B cell (primary cell): ENCODE measurements at regions not wholly inside any gene's neighbourhood (a gene's known extent, or its start where the extent isn't known, plus 50 kb on each side); places are given as distances from the start of the nearest gene placed in this dataset.

Experiments used
- ATAC-seq: fragments of 200-7000 bp; cut with Tn5 transposase; one replicate; pipeline ENCODE4 v1.10.0; 2021; ENCODE audit warnings: low read depth, mild to moderate bottlenecking, moderate number of reproducible peaks, moderate library complexity
- CTCF ChIA-PET: fragments of 350-600 bp; sonication (Branson Sonifier 250); formaldehyde crosslinking; loops from one replicate; lab custom pipeline; 2021; ENCODE audit warnings: antibody characterized with exemption, inconsistent platforms; lab: Charles Lee
- POLR2A ChIA-PET: fragments of 350-600 bp; sonication (Branson Sonifier 250); formaldehyde crosslinking; loops from one replicate; lab custom pipeline; 2021; ENCODE audit warnings: antibody characterized with exemption; lab: Charles Lee
- DNase-seq: peaks from one replicate; pipeline ENCODE4 v3.0.0; 2013
- H2AFZ ChIP-seq: 2 replicates; pipeline ENCODE4 v1.6.1; 2012; ENCODE audit warnings: mild to moderate bottlenecking, low read depth, low read length; ENCODE audit not compliant: insufficient read depth, poor library complexity, severe bottlenecking
- H3K27ac ChIP-seq, 2 donors: 1 replicate in 1 of 2; 2 replicates in 1 of 2; pipeline ENCODE4 v1.5.1; 2012 to 2013; ENCODE audit warnings: low read length in 2 of 2, mild to moderate bottlenecking in 2 of 2, moderate library complexity in 1 of 2
- H3K27me3 ChIP-seq, 4 experiments: fragments of 200-600 bp in 1 of 4; sonication (generic) in 1 of 4; replicated peaks in 1 of 4; 1 replicate in 2 of 4; 2 replicates in 2 of 4; pipeline versions ENCODE4 v1.6.1 to v1.7.0; 2013 to 2016; ENCODE audit warnings: low read length in 3 of 4, mild to moderate bottlenecking in 2 of 4, mixed read lengths in 1 of 4, moderate library complexity in 1 of 4; ENCODE audit not compliant: insufficient read depth in 4 of 4, control insufficient read depth in 3 of 4; ENCODE audit errors: control extremely low read depth in 1 of 4
- H3K36me3 ChIP-seq, 2 experiments: replicated peaks in 1 of 2; 1 replicate in 1 of 2; 2 replicates in 1 of 2; pipeline versions ENCODE4 v1.6.1 to v1.7.1; 2013; ENCODE audit warnings: low read length in 1 of 2; ENCODE audit not compliant: insufficient read depth in 2 of 2, control insufficient read depth in 1 of 2; ENCODE audit errors: control extremely low read depth in 1 of 2, extremely low read depth in 1 of 2
- H3K4me1 ChIP-seq, 2 donors: fragments of 200-600 bp in 1 of 2; sonication (generic) in 1 of 2; 1 replicate in 1 of 2; 2 replicates in 1 of 2; pipeline versions ENCODE4 v1.5.1 to v1.6.1; 2013 to 2017; ENCODE audit warnings: low read length in 2 of 2; ENCODE audit not compliant: control insufficient read depth in 2 of 2, insufficient read depth in 2 of 2
- H3K4me2 ChIP-seq: replicated peaks from 2 replicates; pipeline ENCODE3; 2012; ENCODE audit warnings: mild to moderate bottlenecking, low read depth, low read length; ENCODE audit not compliant: poor library complexity, severe bottlenecking
- H3K4me3 ChIP-seq, 5 experiments: fragments of 200-600 bp in 1 of 5; sonication (generic) in 1 of 5; 1 replicate in 3 of 5; 2 replicates in 2 of 5; pipeline versions ENCODE4 v1.5.1 to v1.7.0; 2011 to 2016; ENCODE audit warnings: low read length in 4 of 5, mild to moderate bottlenecking in 4 of 5, low read depth in 2 of 5, control low read depth in 1 of 5, moderate library complexity in 1 of 5; ENCODE audit not compliant: insufficient read depth in 1 of 5; ENCODE audit errors: control extremely low read depth in 1 of 5, extremely low read depth in 1 of 5
- H3K79me2 ChIP-seq: fragments of 200-600 bp; sonication (generic); one replicate; pipeline ENCODE4 v1.6.0; 2016; ENCODE audit warnings: low read length; ENCODE audit not compliant: control insufficient read depth, insufficient read depth
- H3K9ac ChIP-seq: fragments of 200-600 bp; sonication (generic); 2 replicates; pipeline ENCODE4 v1.6.1; 2017; ENCODE audit warnings: mild to moderate bottlenecking, low read length, moderate library complexity
- H3K9me3 ChIP-seq, 3 donors: one replicate each; pipeline versions ENCODE4 v1.6.1 to v1.7.1; 2013; ENCODE audit warnings: low read length in 2 of 3; ENCODE audit not compliant: control insufficient read depth in 2 of 3, insufficient read depth in 1 of 3; ENCODE audit errors: control extremely low read depth in 1 of 3
- H4K20me1 ChIP-seq: 2 replicates; pipeline ENCODE4 v1.6.0; 2012; ENCODE audit warnings: mild to moderate bottlenecking, low read length; ENCODE audit not compliant: insufficient read depth, control insufficient read depth, poor library complexity, severe bottlenecking
- H3K27ac Mint-ChIP-seq: one replicate; pipeline ENCODE4 v1.8.0; 2021; ENCODE audit warnings: mixed read lengths
- H3K27me3 Mint-ChIP-seq: one replicate; pipeline ENCODE4 v1.8.0; 2021; ENCODE audit warnings: mixed read lengths
- H3K4me1 Mint-ChIP-seq: one replicate; pipeline ENCODE4 v1.8.0; 2021; ENCODE audit warnings: mixed read lengths
- H3K4me3 Mint-ChIP-seq: one replicate; pipeline ENCODE4 v1.8.0; 2021; ENCODE audit warnings: mixed read lengths
- H3K9me3 Mint-ChIP-seq: one replicate; pipeline ENCODE4 v1.8.0; 2022; ENCODE audit warnings: mixed read lengths; ENCODE audit not compliant: insufficient read depth
- EZH2 ChIP-seq: IDR thresholded peaks from 2 replicates; pipeline ENCODE4 v1.6.1; 2012; ENCODE audit warnings: borderline replicate concordance, low read depth, mild to moderate bottlenecking, moderate library complexity, low read length; ENCODE audit not compliant: insufficient read depth, poor library complexity, severe bottlenecking
- WGBS: methylation state at CpG from one replicate; pipeline ENCODE4 v1.1.5; 2013; ENCODE audit warnings: missing lambda C conversion rate; ENCODE audit not compliant: insufficient coverage; 5-methylcytosine and 5-hydroxymethylcytosine counted together
- intact Hi-C: fragments of 100-400 bp; cut with micrococcal nuclease; formaldehyde crosslinking; loops from one replicate; pipeline ENCODE4 v1.10.0; 2022
- TF ChIP-seq, protein P1 (sequence below): fragments of 200-600 bp; IDR thresholded peaks from one replicate; pipeline ENCODE4 v1.8.0; 2022; ENCODE audit warnings: antibody characterized with exemption, mild to moderate bottlenecking

DNA sequence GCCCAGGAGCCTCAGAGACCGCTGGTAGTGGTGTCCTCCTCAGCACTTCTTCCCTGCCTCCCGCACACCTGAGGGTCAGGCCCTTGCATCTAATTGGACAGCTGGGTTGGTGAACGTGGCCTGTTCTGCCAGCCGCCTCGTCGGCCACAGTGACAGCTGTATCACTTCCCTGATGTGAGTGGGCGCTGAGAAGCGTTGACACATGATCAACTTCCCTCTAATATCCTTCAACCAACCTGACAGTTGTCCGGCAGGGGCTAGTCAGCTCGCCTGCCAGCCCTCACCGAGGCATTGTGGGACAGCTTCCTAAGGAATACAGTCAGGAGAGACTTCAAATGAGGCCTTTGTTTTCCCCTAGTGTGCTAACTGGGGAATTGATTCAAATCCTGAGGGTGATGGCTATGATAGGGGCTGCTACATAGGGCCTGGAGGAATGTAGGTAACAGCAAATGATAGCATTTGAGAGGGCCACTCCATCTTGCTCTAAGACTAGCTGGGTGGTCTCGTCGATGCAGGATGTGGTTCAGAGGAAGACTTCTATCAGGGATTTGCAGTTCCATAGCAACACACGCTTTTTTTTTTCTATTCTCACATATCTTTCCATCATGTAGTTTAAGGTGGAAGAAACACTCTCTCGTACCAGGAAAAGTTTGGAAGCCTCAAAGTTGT is 230.8 kb downstream of the TSHZ3 start:
- Mint-ChIP-seq H3K27ac (no peak overlapping the region), H3K4me3 (no peak overlapping the region), H3K4me1 (no peaks in the 10 kb centered on the region), H3K27me3 (no peaks in the 10 kb centered on the region), H3K9me3 (no peaks in the 10 kb centered on the region)
- Histone ChIP-seq H3K9ac (no peak overlapping the region), H3K4me3 (no peak overlapping the region), H3K4me2 (no peak overlapping the region), H2AFZ (no peak overlapping the region), H3K79me2 (no peaks in the 10 kb centered on the region), H3K9me3 (peaks cover 0 to 13% (median 0%) of the 10 kb centered on the region in 3 donors), H3K36me3 (no peaks in the 10 kb centered on the region), H4K20me1 (no peaks in the 10 kb centered on the region), H3K27ac (no peak overlapping the region), H3K27me3 (no peaks in the 10 kb centered on the region), H3K4me1 (no peaks in the 10 kb centered on the region)
- CTCF ChIA-PET, result no interaction called here
- ATAC-seq (no peak), DNase-seq (no peak)
- POLR2A ChIA-PET, result no interaction called here
- intact Hi-C loops, result no loop called here
- TF ChIP-seq EZH2, result no peak
- TF ChIP-seq, protein P1, sequence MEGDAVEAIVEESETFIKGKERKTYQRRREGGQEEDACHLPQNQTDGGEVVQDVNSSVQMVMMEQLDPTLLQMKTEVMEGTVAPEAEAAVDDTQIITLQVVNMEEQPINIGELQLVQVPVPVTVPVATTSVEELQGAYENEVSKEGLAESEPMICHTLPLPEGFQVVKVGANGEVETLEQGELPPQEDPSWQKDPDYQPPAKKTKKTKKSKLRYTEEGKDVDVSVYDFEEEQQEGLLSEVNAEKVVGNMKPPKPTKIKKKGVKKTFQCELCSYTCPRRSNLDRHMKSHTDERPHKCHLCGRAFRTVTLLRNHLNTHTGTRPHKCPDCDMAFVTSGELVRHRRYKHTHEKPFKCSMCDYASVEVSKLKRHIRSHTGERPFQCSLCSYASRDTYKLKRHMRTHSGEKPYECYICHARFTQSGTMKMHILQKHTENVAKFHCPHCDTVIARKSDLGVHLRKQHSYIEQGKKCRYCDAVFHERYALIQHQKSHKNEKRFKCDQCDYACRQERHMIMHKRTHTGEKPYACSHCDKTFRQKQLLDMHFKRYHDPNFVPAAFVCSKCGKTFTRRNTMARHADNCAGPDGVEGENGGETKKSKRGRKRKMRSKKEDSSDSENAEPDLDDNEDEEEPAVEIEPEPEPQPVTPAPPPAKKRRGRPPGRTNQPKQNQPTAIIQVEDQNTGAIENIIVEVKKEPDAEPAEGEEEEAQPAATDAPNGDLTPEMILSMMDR, result no peak
- WGBS, result 50% methylated on average over 11 of the region's 15 CpGs

DNA sequence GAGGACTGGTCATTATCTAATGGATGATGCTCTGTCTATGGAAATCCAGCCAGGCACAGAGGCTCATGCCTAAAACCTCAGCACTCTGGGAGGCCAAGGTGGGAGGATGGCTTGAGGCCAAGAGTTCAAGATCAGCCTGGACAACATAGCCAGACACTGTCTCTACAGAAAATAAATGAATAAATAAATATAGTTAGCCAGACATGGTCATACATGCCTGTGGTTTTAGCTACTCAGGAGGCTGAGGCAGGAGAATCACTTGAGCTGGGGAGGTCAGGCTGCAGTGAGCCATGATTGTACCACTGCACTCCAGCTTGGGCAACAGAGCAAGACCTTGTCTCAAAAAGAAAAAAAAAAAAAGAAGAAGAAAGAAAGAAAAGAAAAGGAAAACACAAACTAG is 234.7 kb downstream of the TSHZ3 start:
- H3K4me3 ChIP-seq, result no peak overlapping the region
- H3K4me1 ChIP-seq, result no peaks in the 10 kb centered on the region
- H4K20me1 ChIP-seq, result no peaks in the 10 kb centered on the region
- ChIA-PET CTCF (no interaction called here), POLR2A (no interaction called here)
- Mint-ChIP-seq H3K27me3 (no peaks in the 10 kb centered on the region), H3K4me1 (no peaks in the 10 kb centered on the region), H3K9me3 (no peaks in the 10 kb centered on the region), H3K27ac (no peak overlapping the region), H3K4me3 (no peak overlapping the region)
- H3K9ac ChIP-seq, result no peak overlapping the region
- H3K27ac ChIP-seq, result no peak overlapping the region
- no peak overlapping the region for H2AFZ ChIP-seq
- ATAC-seq (no peak), DNase-seq (no peak)
- H3K27me3 ChIP-seq, result no peaks in the 10 kb centered on the region
- no peak overlapping the region for H3K4me2 ChIP-seq
- H3K79me2 ChIP-seq, result no peaks in the 10 kb centered on the region
- no peaks in the 10 kb centered on the region for H3K36me3 ChIP-seq
- no peak for TF ChIP-seq EZH2
- TF ChIP-seq, protein P1, result no peak
- H3K9me3 ChIP-seq, result peaks cover 0 to 9% (median 0%) of the 10 kb centered on the region in 3 donors
- intact Hi-C loops, result no loop called here
